Caco-2 (cell line): ENCODE measurements at regions not wholly inside any gene's neighbourhood (a gene's known extent, or its start where the extent isn't known, plus 50 kb on each side); places are given as distances from the start of the nearest gene placed in this dataset.

Experiments used
- BruUV-seq: library from RNA; stranded (reverse); fragments of 400-500 nt; replicated peaks from 2 replicates; lab custom pipeline; 2021; lab: Mats Ljungman, UMichigan
- CTCF ChIA-PET: fragments of 300-600 bp; sonication (Branson Sonifier 250); formaldehyde crosslinking; loops from one replicate; lab custom pipeline; 2022; ENCODE audit warnings: antibody characterized with exemption; lab: Charles Lee
- POLR2A ChIA-PET: fragments of 300-600 bp; sonication (Branson Sonifier 250); formaldehyde crosslinking; loops from one replicate; lab custom pipeline; 2022; ENCODE audit warnings: antibody characterized with exemption; lab: Charles Lee
- DNase-seq, 2 experiments: peaks; one replicate each; pipeline versions ENCODE4 v3.0.0 to v3.0.0-alpha.2; 2020 to 2022
- H3K27me3 ChIP-seq: replicated peaks from 2 replicates; pipeline ENCODE4 v1.6.0; 2011; ENCODE audit warnings: low read length; ENCODE audit not compliant: control insufficient read depth, insufficient read depth
- H3K36me3 ChIP-seq: 2 replicates; pipeline ENCODE4 v1.5.1; 2011; ENCODE audit warnings: low read length; ENCODE audit not compliant: control insufficient read depth, insufficient read depth
- H3K4me1 ChIP-seq: fragments of 250-450 bp; sonication (Bioruptor Pico); 2 replicates; pipeline ENCODE4 v1.5.1; 2020; ENCODE audit warnings: mild to moderate bottlenecking
- H3K4me3 ChIP-seq: 2 replicates; pipeline ENCODE4 v1.5.1; 2011; ENCODE audit warnings: low read depth, mild to moderate bottlenecking, control low read depth, low read length
- H3K9me3 ChIP-seq: fragments of 250-450 bp; sonication (Bioruptor Pico); 2 replicates; pipeline ENCODE4 v1.5.1; 2020; ENCODE audit warnings: mild to moderate bottlenecking, moderate library complexity
- H3K27ac Mint-ChIP-seq: one replicate; pipeline ENCODE4 v1.8.0; 2022; ENCODE audit warnings: mixed read lengths; ENCODE audit not compliant: unreplicated experiment
- H3K27me3 Mint-ChIP-seq: one replicate; pipeline ENCODE4 v1.8.0; 2022; ENCODE audit warnings: mixed read lengths; ENCODE audit not compliant: insufficient read depth, unreplicated experiment
- H3K36me3 Mint-ChIP-seq: one replicate; pipeline ENCODE4 v1.8.0; 2022; ENCODE audit warnings: mild to moderate bottlenecking, mixed read lengths; ENCODE audit not compliant: insufficient read depth, unreplicated experiment
- H3K4me1 Mint-ChIP-seq: one replicate; pipeline ENCODE4 v1.8.0; 2022; ENCODE audit warnings: low read depth, mixed read lengths; ENCODE audit not compliant: unreplicated experiment
- H3K4me3 Mint-ChIP-seq: one replicate; pipeline ENCODE4 v1.8.0; 2022; ENCODE audit warnings: mild to moderate bottlenecking, moderate library complexity, mixed read lengths; ENCODE audit not compliant: unreplicated experiment
- H3K9me3 Mint-ChIP-seq: one replicate; pipeline ENCODE4 v1.8.0; 2022; ENCODE audit warnings: mixed read lengths; ENCODE audit not compliant: unreplicated experiment
- intact Hi-C: fragments of 100-400 bp; cut with micrococcal nuclease; formaldehyde crosslinking; loops from one replicate; pipeline ENCODE4 v1.10.0; 2022; ENCODE audit not compliant: unreplicated experiment
- TF ChIP-seq, protein P1 (sequence below), 2 experiments: fragments of 200-600 bp in 1 of 2; IDR thresholded peaks; 1 replicate in 1 of 2; 2 replicates in 1 of 2; pipeline versions ENCODE4 v1.5.1 to v1.8.0; 2011 to 2022; ENCODE audit warnings: antibody characterized with exemption in 1 of 2, control low read depth in 1 of 2, inconsistent platforms in 1 of 2, low read depth in 1 of 2, low read length in 1 of 2, mild to moderate bottlenecking in 1 of 2, moderate library complexity in 1 of 2; ENCODE audit not compliant: insufficient read depth in 1 of 2, severe bottlenecking in 1 of 2, unreplicated experiment in 1 of 2

DNA sequence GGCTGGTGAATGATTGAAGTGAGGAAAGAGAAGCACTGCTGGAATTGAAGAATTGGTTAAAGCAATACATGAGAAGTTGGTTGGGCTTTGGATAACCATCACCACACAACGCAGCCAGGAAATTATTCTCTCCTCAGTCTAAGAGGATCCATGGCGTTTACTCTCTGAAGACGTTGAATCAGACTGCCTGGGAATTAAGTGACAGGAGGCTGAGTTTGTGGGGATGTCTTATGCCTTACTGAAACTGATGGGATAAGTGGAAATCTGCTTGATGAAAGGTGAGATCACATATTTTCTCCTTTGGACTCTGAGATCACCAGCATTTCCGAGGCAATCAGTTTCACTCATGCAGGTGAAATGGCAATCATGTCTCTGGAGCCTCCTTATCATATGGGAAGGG lies 456.1 kb upstream of the GBE1 start:
- Mint-ChIP-seq H3K4me3 (no peak overlapping the region), H3K27ac (no peak overlapping the region), H3K36me3 (no peaks in the 10 kb centered on the region), H3K4me1 (no peaks in the 10 kb centered on the region), H3K9me3 (no peaks in the 10 kb centered on the region), H3K27me3 (no peaks in the 10 kb centered on the region)
- no peaks in the 10 kb centered on the region for H3K9me3 ChIP-seq
- POLR2A ChIA-PET, result no interaction called here
- H3K27me3 ChIP-seq, result no peaks in the 10 kb centered on the region
- no TSS peak for BruUV-seq
- no peaks in the 10 kb centered on the region for H3K4me1 ChIP-seq
- CTCF ChIA-PET, result no interaction called here
- no peaks in the 10 kb centered on the region for H3K36me3 ChIP-seq
- no peak overlapping the region for H3K4me3 ChIP-seq
- intact Hi-C loops, result no loop called here
- TF ChIP-seq, protein P1, sequence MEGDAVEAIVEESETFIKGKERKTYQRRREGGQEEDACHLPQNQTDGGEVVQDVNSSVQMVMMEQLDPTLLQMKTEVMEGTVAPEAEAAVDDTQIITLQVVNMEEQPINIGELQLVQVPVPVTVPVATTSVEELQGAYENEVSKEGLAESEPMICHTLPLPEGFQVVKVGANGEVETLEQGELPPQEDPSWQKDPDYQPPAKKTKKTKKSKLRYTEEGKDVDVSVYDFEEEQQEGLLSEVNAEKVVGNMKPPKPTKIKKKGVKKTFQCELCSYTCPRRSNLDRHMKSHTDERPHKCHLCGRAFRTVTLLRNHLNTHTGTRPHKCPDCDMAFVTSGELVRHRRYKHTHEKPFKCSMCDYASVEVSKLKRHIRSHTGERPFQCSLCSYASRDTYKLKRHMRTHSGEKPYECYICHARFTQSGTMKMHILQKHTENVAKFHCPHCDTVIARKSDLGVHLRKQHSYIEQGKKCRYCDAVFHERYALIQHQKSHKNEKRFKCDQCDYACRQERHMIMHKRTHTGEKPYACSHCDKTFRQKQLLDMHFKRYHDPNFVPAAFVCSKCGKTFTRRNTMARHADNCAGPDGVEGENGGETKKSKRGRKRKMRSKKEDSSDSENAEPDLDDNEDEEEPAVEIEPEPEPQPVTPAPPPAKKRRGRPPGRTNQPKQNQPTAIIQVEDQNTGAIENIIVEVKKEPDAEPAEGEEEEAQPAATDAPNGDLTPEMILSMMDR (IDR thresholded peaks at IDR 0.05; ENCODE audit: insufficient read depth in 1 of 2, low read depth in 1 of 2, low read length in 1 of 2, severe bottlenecking in 1 of 2, unreplicated experiment in 1 of 2), result no peak
- no peak for DNase-seq

DNA sequence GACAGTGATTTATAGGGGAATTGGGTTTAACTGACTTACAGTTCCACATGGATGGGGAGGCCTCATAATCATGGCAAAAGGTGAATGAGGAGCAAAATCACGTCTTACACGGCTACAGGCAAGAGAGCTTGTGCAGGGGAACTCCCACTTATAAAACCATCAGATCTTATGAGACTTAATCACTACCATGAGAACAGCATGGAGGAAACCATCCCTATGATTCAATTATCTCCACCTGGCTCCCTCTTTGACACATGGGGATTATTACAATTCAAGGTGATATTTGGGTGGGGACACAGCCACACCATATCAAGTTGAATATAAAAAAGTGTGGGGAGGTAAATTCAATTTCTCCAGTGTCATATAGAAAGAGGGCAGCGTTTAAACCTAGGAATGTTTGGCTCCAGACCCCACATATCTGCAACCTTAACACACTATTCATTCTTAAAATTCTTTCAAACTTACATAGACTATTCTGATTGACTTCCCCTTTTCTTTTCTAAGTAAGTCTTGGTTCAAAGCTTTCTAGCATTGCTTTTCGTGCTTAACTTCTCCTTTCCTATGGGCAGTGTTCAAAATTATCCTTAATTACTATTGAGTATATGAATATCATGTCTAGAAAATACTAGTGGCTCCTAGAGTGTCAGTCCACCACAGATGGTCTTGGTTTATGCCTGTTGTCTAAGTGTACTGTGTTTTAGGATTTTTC lies 446.7 kb upstream of the GBE1 start:
- no peaks in the 10 kb centered on the region for H3K27me3 ChIP-seq
- H3K4me1 ChIP-seq, result no peaks in the 10 kb centered on the region
- ChIA-PET POLR2A (no interaction called here), CTCF (no interaction called here)
- Mint-ChIP-seq H3K4me3 (no peak overlapping the region), H3K27ac (no peak overlapping the region), H3K9me3 (no peaks in the 10 kb centered on the region), H3K27me3 (no peaks in the 10 kb centered on the region), H3K36me3 (no peaks in the 10 kb centered on the region), H3K4me1 (no peaks in the 10 kb centered on the region)
- TF ChIP-seq, protein P1 (IDR thresholded peaks at IDR 0.05; ENCODE audit: insufficient read depth in 1 of 2, low read depth in 1 of 2, low read length in 1 of 2, severe bottlenecking in 1 of 2, unreplicated experiment in 1 of 2), result no peak
- DNase-seq, result no peak
- intact Hi-C loops, result no loop called here
- no peaks in the 10 kb centered on the region for H3K36me3 ChIP-seq
- BruUV-seq, result no TSS peak
- H3K4me3 ChIP-seq, result no peak overlapping the region
- H3K9me3 ChIP-seq, result no peaks in the 10 kb centered on the region

DNA sequence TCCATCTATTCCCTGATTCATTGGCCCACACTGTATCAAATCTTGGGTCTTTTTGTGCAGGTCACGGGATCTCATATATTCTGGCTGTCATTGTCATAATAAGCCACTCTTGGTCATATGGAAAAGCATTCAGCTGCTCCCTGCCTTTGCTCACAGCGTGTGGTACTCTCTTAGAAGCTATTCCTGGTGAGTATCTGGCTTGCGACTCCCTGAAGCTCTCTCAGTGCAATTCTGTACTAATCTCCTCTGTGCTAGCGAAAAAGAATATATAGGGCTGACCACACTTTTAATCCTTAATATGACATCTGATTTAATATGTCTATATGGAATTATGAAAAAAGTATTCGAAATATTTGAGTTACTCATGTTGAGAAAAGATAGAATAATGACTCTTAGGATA lies 440.8 kb upstream of the GBE1 start:
- Mint-ChIP-seq H3K4me1 (no peaks in the 10 kb centered on the region), H3K36me3 (no peaks in the 10 kb centered on the region), H3K9me3 (no peaks in the 10 kb centered on the region), H3K27ac (no peak overlapping the region), H3K4me3 (no peak overlapping the region), H3K27me3 (no peaks in the 10 kb centered on the region)
- Histone ChIP-seq H3K27me3 (no peaks in the 10 kb centered on the region), H3K36me3 (no peaks in the 10 kb centered on the region), H3K4me1 (no peaks in the 10 kb centered on the region), H3K4me3 (no peak overlapping the region), H3K9me3 (no peaks in the 10 kb centered on the region)
- TF ChIP-seq, protein P1 (IDR thresholded peaks at IDR 0.05; ENCODE audit: insufficient read depth in 1 of 2, low read depth in 1 of 2, low read length in 1 of 2, severe bottlenecking in 1 of 2, unreplicated experiment in 1 of 2), result no peak
- no peak for DNase-seq
- CTCF ChIA-PET, result no interaction called here
- POLR2A ChIA-PET, result no interaction called here
- intact Hi-C loops, result no loop called here
- no TSS peak for BruUV-seq
